Tibial artery (tissue), 4 donors: ENCODE measurements at regions not wholly inside any gene's neighbourhood (a gene's known extent, or its start where the extent isn't known, plus 50 kb on each side); places are given as distances from the start of the nearest gene placed in this dataset.
A peak's percentile ranks its signal among the peaks of the same experiment; 100 is the strongest.

Source experiments
- DNase-seq, 2 donors: peaks; one replicate each; pipeline ENCODE4 v3.0.0-alpha.2; 2019
- H3K27ac ChIP-seq, 2 donors: fragments of 200-600 bp; sonication (generic) in 1 of 2; 1 replicate in 1 of 2; 2 replicates in 1 of 2; pipeline ENCODE4 v1.5.1; 2018 to 2019; ENCODE audit warnings: mild to moderate bottlenecking in 1 of 2
- H3K27me3 ChIP-seq, 2 donors: fragments of 200-600 bp; sonication (generic) in 1 of 2; one replicate each; pipeline versions ENCODE4 v1.5.1 to v1.6.0; 2016 to 2019
- H3K36me3 ChIP-seq, 3 donors: fragments of 200-600 bp; sonication (generic) in 2 of 3; one replicate each; pipeline ENCODE4 v1.5.1; 2016 to 2019; ENCODE audit warnings: mild to moderate bottlenecking in 2 of 3
- H3K4me1 ChIP-seq, 4 donors: fragments of 200-600 bp; sonication (generic) in 2 of 4; 1 replicate in 3 of 4; 2 replicates in 1 of 4; pipeline ENCODE4 v1.5.1; 2016 to 2019
- H3K4me3 ChIP-seq, 2 donors: fragments of 200-600 bp; sonication (generic) in 1 of 2; 1 replicate in 1 of 2; 2 replicates in 1 of 2; pipeline ENCODE4 v1.5.1; 2018 to 2019; ENCODE audit warnings: mild to moderate bottlenecking in 2 of 2
- H3K9me3 ChIP-seq, 3 donors: fragments of 200-600 bp; sonication (generic) in 1 of 3; one replicate each; pipeline ENCODE4 v1.5.1; 2016 to 2019
- intact Hi-C: fragments of 100-400 bp; cut with DNase I; formaldehyde crosslinking; loops from one replicate; pipeline ENCODE4 v1.15.0; 2023; ENCODE audit warnings: low total_unique reads
- TF ChIP-seq, protein P1 (sequence below), 2 experiments: fragments of 200-600 bp in 1 of 2; fragments of 450-650 bp in 1 of 2; IDR thresholded peaks; one replicate each; pipeline ENCODE4 v1.5.1; 2017 to 2019; ENCODE audit warnings: antibody characterized with exemption in 2 of 2, mild to moderate bottlenecking in 1 of 2, moderate library complexity in 1 of 2

DNA sequence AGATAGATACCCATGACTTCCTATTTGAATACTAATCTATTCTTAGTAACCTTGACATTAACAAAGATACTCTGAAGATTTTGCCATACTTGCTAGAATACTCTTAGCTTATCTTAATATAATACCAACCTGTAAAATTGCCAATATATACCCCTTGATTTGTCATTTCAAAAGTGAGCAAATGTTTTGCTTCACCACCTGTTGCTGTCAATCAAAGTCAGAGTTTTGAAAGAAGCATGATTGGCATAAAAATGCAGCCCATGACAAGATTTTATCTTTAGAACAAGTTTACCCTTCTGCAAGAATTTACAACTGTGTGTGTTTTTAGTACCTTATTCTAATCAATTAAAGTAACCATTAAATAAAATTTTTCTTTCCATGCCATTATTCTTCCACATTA lies 236.2 kb downstream of the TBX18 start:
- Histone ChIP-seq H3K27ac (no peak overlapping the region), H3K27me3 (no peaks in the 10 kb centered on the region), H3K36me3 (no peaks in the 10 kb centered on the region), H3K4me1 (no peaks in the 10 kb centered on the region), H3K4me3 (no peak overlapping the region), H3K9me3 (peaks cover 0 to 5% (median 0%) of the 10 kb centered on the region in 3 donors)
- TF ChIP-seq, protein P1, sequence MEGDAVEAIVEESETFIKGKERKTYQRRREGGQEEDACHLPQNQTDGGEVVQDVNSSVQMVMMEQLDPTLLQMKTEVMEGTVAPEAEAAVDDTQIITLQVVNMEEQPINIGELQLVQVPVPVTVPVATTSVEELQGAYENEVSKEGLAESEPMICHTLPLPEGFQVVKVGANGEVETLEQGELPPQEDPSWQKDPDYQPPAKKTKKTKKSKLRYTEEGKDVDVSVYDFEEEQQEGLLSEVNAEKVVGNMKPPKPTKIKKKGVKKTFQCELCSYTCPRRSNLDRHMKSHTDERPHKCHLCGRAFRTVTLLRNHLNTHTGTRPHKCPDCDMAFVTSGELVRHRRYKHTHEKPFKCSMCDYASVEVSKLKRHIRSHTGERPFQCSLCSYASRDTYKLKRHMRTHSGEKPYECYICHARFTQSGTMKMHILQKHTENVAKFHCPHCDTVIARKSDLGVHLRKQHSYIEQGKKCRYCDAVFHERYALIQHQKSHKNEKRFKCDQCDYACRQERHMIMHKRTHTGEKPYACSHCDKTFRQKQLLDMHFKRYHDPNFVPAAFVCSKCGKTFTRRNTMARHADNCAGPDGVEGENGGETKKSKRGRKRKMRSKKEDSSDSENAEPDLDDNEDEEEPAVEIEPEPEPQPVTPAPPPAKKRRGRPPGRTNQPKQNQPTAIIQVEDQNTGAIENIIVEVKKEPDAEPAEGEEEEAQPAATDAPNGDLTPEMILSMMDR (IDR thresholded peaks at IDR 0.05), result no peak
- intact Hi-C loops, result no loop called here
- DNase-seq, result no peak

DNA sequence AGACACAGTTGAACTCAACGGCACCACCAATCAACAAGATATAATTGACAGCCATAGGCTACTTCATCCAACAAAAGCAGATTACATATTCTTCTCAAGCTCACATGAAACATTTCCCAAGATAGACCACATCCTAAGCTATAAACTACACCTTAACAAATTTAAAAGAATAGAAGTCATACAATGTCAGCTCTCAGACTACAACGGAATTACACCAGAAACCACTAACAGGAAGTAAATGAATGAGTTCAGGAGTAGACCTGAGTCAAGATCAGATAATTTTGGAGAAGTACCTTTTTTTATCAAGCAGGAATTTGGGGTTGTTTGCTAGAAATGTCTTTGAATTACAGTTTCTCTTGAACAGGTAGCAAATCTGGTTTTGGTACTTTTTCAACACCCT lies 237.8 kb downstream of the TBX18 start:
- H3K27ac ChIP-seq, result no peak overlapping the region
- TF ChIP-seq, protein P1 (IDR thresholded peaks at IDR 0.05), result no peak
- no peak overlapping the region for H3K4me3 ChIP-seq
- H3K4me1 ChIP-seq, result peaks cover 0 to 11% (median 9%) of the 10 kb centered on the region in 4 donors
- no peaks in the 10 kb centered on the region for H3K9me3 ChIP-seq
- intact Hi-C loops, result no loop called here
- no peak for DNase-seq
- no peaks in the 10 kb centered on the region for H3K27me3 ChIP-seq
- no peaks in the 10 kb centered on the region for H3K36me3 ChIP-seq

DNA sequence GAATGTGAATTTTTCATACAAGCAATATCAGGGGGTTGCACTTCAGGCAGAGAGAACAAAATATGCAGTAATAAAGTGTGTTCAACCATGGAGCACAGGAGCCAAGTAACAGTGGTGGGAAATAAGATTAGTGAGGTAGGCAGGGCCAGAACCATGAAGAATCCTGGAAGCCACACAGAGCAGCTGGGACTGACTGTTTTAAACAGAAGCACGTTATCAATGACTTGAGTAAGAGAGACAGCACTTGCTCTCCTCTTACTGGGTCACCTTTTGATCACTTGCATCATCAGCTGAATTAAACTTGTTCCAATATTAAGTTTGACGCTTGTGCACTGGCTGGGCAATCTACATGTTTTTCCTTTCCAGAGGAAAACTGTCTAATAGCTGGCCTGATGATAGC lies 238.5 kb downstream of the TBX18 start:
- H3K9me3 ChIP-seq, result no peaks in the 10 kb centered on the region
- no peak overlapping the region for H3K4me3 ChIP-seq
- DNase-seq, result no peak
- no peaks in the 10 kb centered on the region for H3K36me3 ChIP-seq
- TF ChIP-seq, protein P1 (IDR thresholded peaks at IDR 0.05), result no peak
- H3K4me1 ChIP-seq, result peaks cover 0 to 18% (median 9%) of the 10 kb centered on the region in 4 donors
- no peak overlapping the region for H3K27ac ChIP-seq
- intact Hi-C loops, result no loop called here
- H3K27me3 ChIP-seq, result no peaks in the 10 kb centered on the region

DNA sequence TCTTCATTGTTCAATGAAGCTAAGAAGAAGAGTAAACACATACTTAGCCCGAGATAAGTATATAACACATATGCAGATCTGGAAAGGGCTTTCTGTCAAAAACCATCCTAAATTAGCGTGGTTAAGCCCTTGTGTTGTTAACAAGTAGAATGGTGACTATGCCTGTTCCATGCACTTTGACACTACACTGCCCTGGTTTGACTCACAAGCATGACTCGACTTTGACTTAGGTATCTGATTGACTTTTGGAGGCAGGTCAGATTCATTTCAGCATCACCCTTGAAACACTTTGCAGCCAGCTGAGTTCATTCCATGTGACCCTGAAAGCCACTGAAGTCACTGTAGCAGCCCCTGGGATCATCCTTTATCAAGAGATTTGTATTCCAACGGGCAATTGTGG lies 239.8 kb downstream of the TBX18 start:
- DNase-seq, result no peak
- no peak overlapping the region for H3K27ac ChIP-seq
- TF ChIP-seq, protein P1 (IDR thresholded peaks at IDR 0.05), result no peak
- no peak overlapping the region for H3K4me3 ChIP-seq
- H3K9me3 ChIP-seq, result no peaks in the 10 kb centered on the region
- no peaks in the 10 kb centered on the region for H3K36me3 ChIP-seq
- H3K4me1 ChIP-seq, result peaks cover 0 to 29% (median 9%) of the 10 kb centered on the region in 4 donors
- intact Hi-C loops, result no loop called here
- H3K27me3 ChIP-seq, result no peaks in the 10 kb centered on the region

DNA sequence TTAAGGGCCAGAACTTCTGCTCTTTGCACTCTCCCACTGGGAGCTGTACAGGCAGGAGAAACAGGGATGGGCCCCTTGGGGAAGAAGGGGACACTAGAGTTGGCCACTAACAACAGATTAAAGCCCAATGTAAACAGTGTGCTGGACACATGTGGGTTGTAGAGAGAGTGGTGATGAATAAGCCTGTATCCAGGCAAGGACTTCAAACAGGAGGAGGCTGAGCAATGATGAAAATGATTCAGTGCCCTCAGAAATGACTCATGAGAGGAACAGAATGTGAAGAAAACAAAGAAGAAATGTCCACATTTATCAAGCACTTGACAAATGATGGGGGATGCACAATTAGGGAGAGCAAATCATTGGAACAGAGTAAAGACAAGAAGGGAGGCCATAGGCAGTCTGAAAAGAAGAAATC lies 242.3 kb downstream of the TBX18 start:
- no peaks in the 10 kb centered on the region for H3K27me3 ChIP-seq
- TF ChIP-seq, protein P1 (IDR thresholded peaks at IDR 0.05), result no peak
- intact Hi-C loops, result no loop called here
- peak in 1 of 2 donors; percentile 32 for DNase-seq
- peaks cover 0 to 42% (median 9%) of the 10 kb centered on the region in 4 donors for H3K4me1 ChIP-seq
- no peaks in the 10 kb centered on the region for H3K36me3 ChIP-seq
- H3K27ac ChIP-seq, result peak overlapping the region in 1 of 2 donors; percentile 14
- no peak overlapping the region for H3K4me3 ChIP-seq
- no peaks in the 10 kb centered on the region for H3K9me3 ChIP-seq

DNA sequence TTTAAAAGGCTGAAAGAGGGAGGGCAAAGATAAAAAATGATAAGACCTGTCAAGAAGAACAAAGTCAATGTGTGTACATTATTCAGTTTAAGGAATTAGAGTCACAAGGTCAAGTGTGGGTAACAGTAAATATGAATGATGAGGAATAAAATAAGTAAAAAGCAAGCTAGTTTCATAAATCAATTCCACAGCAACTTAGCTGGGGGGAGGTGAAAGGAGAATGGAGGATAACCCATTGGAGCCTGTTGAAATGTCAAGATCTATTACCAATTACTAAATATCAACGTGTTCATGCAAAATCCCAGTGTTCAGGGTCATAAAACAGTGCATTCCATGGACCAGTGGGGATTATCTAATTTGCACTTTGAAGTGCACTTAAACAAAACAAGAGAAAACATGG lies 242.9 kb downstream of the TBX18 start:
- intact Hi-C loops, result no loop called here
- H3K9me3 ChIP-seq, result no peaks in the 10 kb centered on the region
- H3K27ac ChIP-seq, result peak overlapping the region in 1 of 2 donors; percentile 4
- DNase-seq, result no peak
- TF ChIP-seq, protein P1 (IDR thresholded peaks at IDR 0.05), result no peak
- H3K36me3 ChIP-seq, result no peaks in the 10 kb centered on the region
- H3K4me1 ChIP-seq, result peaks cover 0 to 42% (median 9%) of the 10 kb centered on the region in 4 donors
- H3K4me3 ChIP-seq, result no peak overlapping the region
- no peaks in the 10 kb centered on the region for H3K27me3 ChIP-seq
